Glutamatergic neuron (in vitro differentiated cells): ENCODE measurements at regions not wholly inside any gene's neighbourhood (a gene's known extent, or its start where the extent isn't known, plus 50 kb on each side); places are given as distances from the start of the nearest gene placed in this dataset.
"Not testable (repeated sequence)": the region's sequence is repeated elsewhere in the genome, so short reads cannot be mapped to it uniquely, and the experiment has no call there.

Experiments used
- DNase-seq: peaks from one replicate; pipeline ENCODE4 v3.0.0; 2022
- H3K27ac Mint-ChIP-seq: one replicate; pipeline ENCODE4 v1.8.0; 2020; ENCODE audit warnings: mild to moderate bottlenecking, mixed read lengths, inconsistent platforms; ENCODE audit not compliant: unreplicated experiment
- H3K27me3 Mint-ChIP-seq: one replicate; pipeline ENCODE4 v1.8.0; 2020; ENCODE audit warnings: mild to moderate bottlenecking, moderate library complexity, mixed read lengths, inconsistent platforms; ENCODE audit not compliant: unreplicated experiment
- H3K36me3 Mint-ChIP-seq: one replicate; pipeline ENCODE4 v1.8.0; 2020; ENCODE audit warnings: mild to moderate bottlenecking, mixed read lengths, inconsistent platforms; ENCODE audit not compliant: unreplicated experiment
- H3K4me1 Mint-ChIP-seq: one replicate; pipeline ENCODE4 v1.8.0; 2020; ENCODE audit warnings: mild to moderate bottlenecking, low read depth, mixed read lengths, inconsistent platforms; ENCODE audit not compliant: unreplicated experiment
- H3K4me3 Mint-ChIP-seq: one replicate; pipeline ENCODE4 v1.8.0; 2020; ENCODE audit warnings: mild to moderate bottlenecking, mixed read lengths, inconsistent platforms; ENCODE audit not compliant: unreplicated experiment
- H3K9me3 Mint-ChIP-seq: one replicate; pipeline ENCODE4 v1.8.0; 2020; ENCODE audit warnings: mild to moderate bottlenecking, moderate library complexity, mixed read lengths, inconsistent platforms; ENCODE audit not compliant: unreplicated experiment
- TF ChIP-seq, protein P1 (sequence below): fragments of 200-600 bp; sonication (generic); IDR thresholded peaks from one replicate; pipeline ENCODE4 v1.5.0; 2021; ENCODE audit not compliant: partially characterized antibody, unreplicated experiment

DNA sequence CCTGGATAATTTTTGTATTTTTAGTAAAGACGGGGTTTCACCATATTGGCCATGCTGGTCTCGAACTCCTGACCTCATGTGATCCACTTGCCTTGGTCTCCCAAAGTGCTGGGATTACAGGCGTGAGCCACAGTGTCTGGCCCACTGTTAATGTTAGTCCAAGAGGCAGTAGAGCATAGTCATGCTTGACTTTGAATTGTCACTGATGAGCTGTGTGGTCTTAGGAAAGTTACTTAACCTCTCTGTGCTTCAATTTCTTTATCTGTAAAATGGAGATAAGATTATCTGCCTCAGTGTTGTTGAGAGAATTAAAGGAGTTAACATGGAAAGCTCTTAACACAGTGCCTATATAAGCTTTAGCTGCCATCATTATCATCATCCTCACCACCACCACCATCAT lies 78.1 kb downstream of the TBX3 start:
- Mint-ChIP-seq H3K27ac (no peak overlapping the region), H3K27me3 (peaks cover 2% of the 10 kb centered on the region), H3K4me3 (no peak overlapping the region), H3K9me3 (no peaks in the 10 kb centered on the region), H3K36me3 (no peaks in the 10 kb centered on the region), H3K4me1 (no peaks in the 10 kb centered on the region)
- TF ChIP-seq, protein P1, sequence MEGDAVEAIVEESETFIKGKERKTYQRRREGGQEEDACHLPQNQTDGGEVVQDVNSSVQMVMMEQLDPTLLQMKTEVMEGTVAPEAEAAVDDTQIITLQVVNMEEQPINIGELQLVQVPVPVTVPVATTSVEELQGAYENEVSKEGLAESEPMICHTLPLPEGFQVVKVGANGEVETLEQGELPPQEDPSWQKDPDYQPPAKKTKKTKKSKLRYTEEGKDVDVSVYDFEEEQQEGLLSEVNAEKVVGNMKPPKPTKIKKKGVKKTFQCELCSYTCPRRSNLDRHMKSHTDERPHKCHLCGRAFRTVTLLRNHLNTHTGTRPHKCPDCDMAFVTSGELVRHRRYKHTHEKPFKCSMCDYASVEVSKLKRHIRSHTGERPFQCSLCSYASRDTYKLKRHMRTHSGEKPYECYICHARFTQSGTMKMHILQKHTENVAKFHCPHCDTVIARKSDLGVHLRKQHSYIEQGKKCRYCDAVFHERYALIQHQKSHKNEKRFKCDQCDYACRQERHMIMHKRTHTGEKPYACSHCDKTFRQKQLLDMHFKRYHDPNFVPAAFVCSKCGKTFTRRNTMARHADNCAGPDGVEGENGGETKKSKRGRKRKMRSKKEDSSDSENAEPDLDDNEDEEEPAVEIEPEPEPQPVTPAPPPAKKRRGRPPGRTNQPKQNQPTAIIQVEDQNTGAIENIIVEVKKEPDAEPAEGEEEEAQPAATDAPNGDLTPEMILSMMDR = no peak
- no peak for DNase-seq

DNA sequence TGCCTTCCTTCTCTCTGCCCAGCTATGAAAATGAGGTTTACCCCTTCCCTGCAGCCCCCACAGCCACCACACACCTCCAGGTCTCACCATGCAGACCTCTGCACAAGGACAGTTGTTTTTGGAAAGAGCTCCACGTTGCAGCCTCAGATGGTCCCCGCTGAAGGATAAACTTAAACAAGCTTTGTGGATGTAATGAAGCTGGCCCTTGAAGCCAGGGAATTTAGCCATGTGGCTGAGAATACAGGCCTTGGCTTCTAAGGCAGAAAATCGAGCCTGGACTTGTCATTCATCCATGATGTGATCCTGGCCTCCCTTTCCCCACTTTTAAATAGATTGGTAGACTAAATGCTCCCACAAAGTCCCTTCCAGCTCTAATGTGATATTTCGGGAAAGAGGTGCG lies 79.4 kb downstream of the TBX3 start:
- TF ChIP-seq, protein P1 = no peak
- H3K27me3 Mint-ChIP-seq = peaks cover 2% of the 10 kb centered on the region
- no peak for DNase-seq
- peaks cover 5% of the 10 kb centered on the region for H3K36me3 Mint-ChIP-seq
- H3K27ac Mint-ChIP-seq = no peak overlapping the region
- no peaks in the 10 kb centered on the region for H3K4me1 Mint-ChIP-seq
- H3K9me3 Mint-ChIP-seq = no peaks in the 10 kb centered on the region
- H3K4me3 Mint-ChIP-seq = no peak overlapping the region

DNA sequence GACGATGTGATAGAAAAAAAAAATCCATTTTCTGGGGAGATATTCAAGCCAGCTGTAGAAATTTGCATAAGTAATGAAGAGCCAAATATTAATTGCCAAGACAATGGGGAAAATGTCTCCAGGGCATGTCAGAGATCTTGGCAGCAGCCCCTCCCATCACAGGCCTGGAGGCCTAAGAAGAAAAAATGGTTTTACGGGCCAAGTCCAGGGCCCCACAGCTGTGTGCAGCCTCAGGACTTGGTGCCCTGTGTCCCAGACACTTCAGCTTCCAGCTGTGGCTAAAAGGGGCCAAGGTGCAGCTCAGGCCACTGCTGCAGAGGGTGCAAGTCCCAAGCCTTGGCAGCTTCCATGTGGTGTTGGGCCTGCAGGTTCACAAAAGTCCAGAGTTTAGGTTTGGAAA lies 83.4 kb downstream of the TBX3 start:
- not testable (repeated sequence) for H3K36me3 Mint-ChIP-seq, H3K4me3 Mint-ChIP-seq, DNase-seq, H3K9me3 Mint-ChIP-seq, H3K27me3 Mint-ChIP-seq, H3K4me1 Mint-ChIP-seq, H3K27ac Mint-ChIP-seq

DNA sequence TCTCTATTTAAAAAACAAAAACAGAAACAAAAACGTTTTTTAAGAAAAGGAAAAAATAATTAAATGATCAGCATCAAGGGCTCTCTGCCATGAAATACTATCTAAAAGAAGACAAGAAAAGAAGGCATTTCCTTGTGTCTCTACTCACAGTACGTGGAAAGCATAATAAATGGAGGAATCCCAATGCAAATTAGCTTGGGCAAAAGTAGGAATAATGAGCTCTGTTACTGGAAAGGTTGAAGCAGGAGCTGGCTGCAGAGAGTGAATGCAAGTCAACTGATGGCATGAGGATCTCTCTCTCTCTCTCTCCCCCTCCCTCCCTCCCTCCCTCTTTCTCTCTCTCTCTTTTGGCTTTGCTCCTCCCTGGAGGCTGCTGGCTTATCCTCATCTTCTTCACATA lies 85.9 kb downstream of the TBX3 start:
- no peaks in the 10 kb centered on the region for H3K9me3 Mint-ChIP-seq
- no peaks in the 10 kb centered on the region for H3K27me3 Mint-ChIP-seq
- H3K27ac Mint-ChIP-seq = no peak overlapping the region
- peaks cover 5% of the 10 kb centered on the region for H3K36me3 Mint-ChIP-seq
- no peak for DNase-seq
- H3K4me3 Mint-ChIP-seq = no peak overlapping the region
- no peaks in the 10 kb centered on the region for H3K4me1 Mint-ChIP-seq
- TF ChIP-seq, protein P1 = no peak

DNA sequence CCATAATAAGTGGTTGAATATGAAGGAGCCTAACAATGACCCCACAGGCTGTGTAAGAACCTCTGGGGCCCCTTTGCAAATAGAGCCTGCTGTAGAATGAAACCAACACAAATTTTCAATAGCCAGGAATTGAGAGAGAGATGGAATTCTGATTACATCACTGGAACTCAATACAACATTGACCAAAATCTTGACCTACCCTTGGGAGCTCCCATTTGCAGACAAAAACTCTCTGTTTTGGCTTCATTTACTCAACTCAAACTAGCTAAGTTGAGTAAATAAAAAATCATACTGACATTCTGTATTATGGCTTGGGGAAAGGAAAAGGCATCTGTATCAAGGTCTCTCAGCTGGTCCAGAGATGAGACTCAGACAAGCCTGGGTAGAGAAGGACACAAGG lies 91.0 kb downstream of the TBX3 start:
- TF ChIP-seq, protein P1 = no peak
- Mint-ChIP-seq H3K4me3 (no peak overlapping the region), H3K36me3 (no peaks in the 10 kb centered on the region), H3K9me3 (peaks cover 3% of the 10 kb centered on the region), H3K27me3 (no peaks in the 10 kb centered on the region), H3K4me1 (no peaks in the 10 kb centered on the region), H3K27ac (no peak overlapping the region)
- DNase-seq = no peak

DNA sequence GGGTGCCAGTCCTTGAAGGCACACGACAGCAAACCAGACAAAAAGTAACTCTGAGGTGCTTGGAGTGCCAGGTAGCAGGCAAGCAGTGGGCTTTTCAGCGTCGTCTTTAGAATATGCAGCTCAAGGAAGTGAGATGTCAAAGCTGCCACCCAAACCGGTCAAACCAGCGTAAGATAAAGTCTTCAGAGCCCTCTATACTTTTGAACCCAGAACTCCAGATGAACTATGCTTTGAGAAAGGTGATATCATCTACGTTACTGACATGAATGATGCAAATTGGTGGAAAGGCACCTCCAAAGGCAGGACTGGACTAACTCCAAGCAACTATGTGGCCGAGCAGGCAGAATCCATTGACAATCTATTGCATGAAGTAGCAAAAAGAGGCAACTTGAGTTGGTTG lies 95.9 kb downstream of the TBX3 start:
- DNase-seq = no peak
- H3K27me3 Mint-ChIP-seq = no peaks in the 10 kb centered on the region
- TF ChIP-seq, protein P1 = no peak
- H3K27ac Mint-ChIP-seq = no peak overlapping the region
- no peaks in the 10 kb centered on the region for H3K4me1 Mint-ChIP-seq
- peaks cover 3% of the 10 kb centered on the region for H3K9me3 Mint-ChIP-seq
- no peak overlapping the region for H3K4me3 Mint-ChIP-seq
- no peaks in the 10 kb centered on the region for H3K36me3 Mint-ChIP-seq
